Endothelial cell of umbilical vein (primary cell): ENCODE measurements at regions not wholly inside any gene's neighbourhood (a gene's known extent, or its start where the extent isn't known, plus 50 kb on each side); places are given as distances from the start of the nearest gene placed in this dataset.

Experiments used
- BruUV-seq: library from RNA; stranded (reverse); fragments of 400-500 nt; replicated peaks from 2 replicates; lab custom pipeline; 2021; lab: Mats Ljungman, UMichigan
- CTCF ChIA-PET: fragments of 300-600, 350-600 bp; sonication (Branson Sonifier 250); formaldehyde crosslinking; loops from one replicate; lab custom pipeline; 2021; ENCODE audit warnings: antibody characterized with exemption, inconsistent platforms; lab: Charles Lee
- POLR2A ChIA-PET: fragments of 300-600, 350-600 bp; sonication (Branson Sonifier 250); formaldehyde crosslinking; loops from one replicate; lab custom pipeline; 2021; ENCODE audit warnings: antibody characterized with exemption, inconsistent platforms; lab: Charles Lee
- DNase-seq: peaks from one replicate; pipeline ENCODE4 v3.0.0-alpha.2; 2011; ENCODE audit warnings: low read depth, low spot score
- FAIRE-seq: peaks from 2 replicates; lab custom pipeline; 2011; peaks lifted over from hg19 to GRCh38; lab: Jason Lieb, UNC
- H2AFZ ChIP-seq: 2 replicates; pipeline ENCODE4 v1.6.0; 2012; ENCODE audit warnings: low read depth, low read length, control low read depth, inconsistent platforms
- H3K27ac ChIP-seq: 2 replicates; pipeline ENCODE4 v1.5.1; 2011; ENCODE audit warnings: low read depth, mild to moderate bottlenecking, control low read depth, low read length, moderate library complexity; ENCODE audit not compliant: insufficient read depth
- H3K27me3 ChIP-seq, 2 experiments: 2 replicates each; pipeline versions ENCODE4 v1.6.0 to v1.6.1; 2011; ENCODE audit warnings: low read length in 2 of 2, mixed read lengths in 1 of 2; ENCODE audit not compliant: control insufficient read depth in 2 of 2, insufficient read depth in 2 of 2
- H3K36me3 ChIP-seq, 2 experiments: 2 replicates in 1 of 2; 3 replicates in 1 of 2; pipeline ENCODE4 v1.5.1; 2011; ENCODE audit warnings: low read length in 2 of 2, mild to moderate bottlenecking in 1 of 2, moderate library complexity in 1 of 2; ENCODE audit not compliant: control insufficient read depth in 2 of 2, insufficient read depth in 2 of 2; ENCODE audit errors: extremely low read depth in 1 of 2
- H3K4me1 ChIP-seq: 3 replicates; pipeline ENCODE4 v1.5.1; 2011; ENCODE audit warnings: mild to moderate bottlenecking, low read length; ENCODE audit not compliant: control insufficient read depth, insufficient read depth; ENCODE audit errors: extremely low read depth
- H3K4me2 ChIP-seq: 2 replicates; pipeline ENCODE4 v1.6.1; 2011; ENCODE audit warnings: low read length, control low read depth, mixed read lengths; ENCODE audit not compliant: insufficient read depth
- H3K4me3 ChIP-seq, 3 experiments: fragments of 200-600 bp in 1 of 3; sonication (generic), shearing (Covaris generic) in 1 of 3; replicated peaks in 1 of 3; 2 replicates each; pipeline ENCODE4 v1.5.1; 2011 to 2016; ENCODE audit warnings: control low read depth in 3 of 3, low read length in 3 of 3, mild to moderate bottlenecking in 2 of 3, inconsistent platforms in 1 of 3, low read depth in 1 of 3, moderate library complexity in 1 of 3; ENCODE audit not compliant: insufficient read depth in 1 of 3
- H3K79me2 ChIP-seq: 2 replicates; pipeline ENCODE4 v1.6.0; 2012; ENCODE audit warnings: low read length, inconsistent platforms; ENCODE audit not compliant: control insufficient read depth, insufficient read depth
- H3K9ac ChIP-seq: replicated peaks from 2 replicates; pipeline ENCODE3; 2011; ENCODE audit warnings: low read length, control low read depth; ENCODE audit not compliant: insufficient read depth; ENCODE audit errors: extremely low read depth
- H3K9me1 ChIP-seq: replicated peaks from 3 replicates; pipeline ENCODE4 v1.6.0; 2011; ENCODE audit warnings: mild to moderate bottlenecking, low read length; ENCODE audit not compliant: control insufficient read depth, insufficient read depth; ENCODE audit errors: extremely low read depth
- H3K9me3 ChIP-seq: replicated peaks from 2 replicates; pipeline ENCODE4 v1.5.1; 2012; ENCODE audit warnings: low read length, inconsistent platforms; ENCODE audit not compliant: control insufficient read depth, insufficient read depth
- H4K20me1 ChIP-seq: replicated peaks from 2 replicates; pipeline ENCODE3; 2011; ENCODE audit warnings: mild to moderate bottlenecking, low read length; ENCODE audit not compliant: control insufficient read depth, insufficient read depth; ENCODE audit errors: extremely low read depth
- CTCF ChIP-seq, 2 donors: IDR thresholded peaks; 1 replicate in 1 of 2; 2 replicates in 1 of 2; pipeline ENCODE4 v1.5.1; 2011; ENCODE audit warnings: low read length in 2 of 2, mild to moderate bottlenecking in 2 of 2, moderate library complexity in 2 of 2, control low read depth in 1 of 2, inconsistent platforms in 1 of 2, low read depth in 1 of 2; ENCODE audit not compliant: insufficient read depth in 1 of 2; ENCODE audit errors: extremely low read depth in 1 of 2
- EZH2 ChIP-seq: IDR thresholded peaks from 2 replicates; pipeline ENCODE4 v1.6.1; 2012; ENCODE audit warnings: borderline replicate concordance, low read depth, mild to moderate bottlenecking, moderate library complexity, low read length, inconsistent platforms; ENCODE audit not compliant: severe bottlenecking
- FOS ChIP-seq: IDR thresholded peaks from 2 replicates; pipeline ENCODE4 v1.6.1; 2011; ENCODE audit warnings: mild to moderate bottlenecking, low read length, moderate library complexity, borderline replicate concordance; ENCODE audit not compliant: insufficient read depth
- GATA2 ChIP-seq: IDR thresholded peaks from 2 replicates; pipeline ENCODE4 v1.7.0; 2011; ENCODE audit warnings: low read depth, mild to moderate bottlenecking, moderate library complexity, mixed read lengths, low read length; ENCODE audit not compliant: insufficient read length, insufficient read depth
- JUN ChIP-seq: IDR thresholded peaks from 2 replicates; pipeline ENCODE4 v1.6.1; 2011; ENCODE audit warnings: borderline replicate concordance, low read depth; ENCODE audit not compliant: insufficient read length, insufficient read depth
- MAX ChIP-seq: IDR thresholded peaks from 2 replicates; pipeline ENCODE4 v1.6.1; 2011; ENCODE audit not compliant: insufficient read depth, insufficient read length
- MYC ChIP-seq: IDR thresholded peaks from one replicate; pipeline ENCODE4 v1.6.1; 2011; ENCODE audit warnings: mild to moderate bottlenecking, low read depth, low read length
- POLR2A ChIP-seq: IDR thresholded peaks from 2 replicates; pipeline ENCODE4 v1.6.1; 2012; ENCODE audit warnings: low read depth, mild to moderate bottlenecking, control low read depth, low read length
- POLR2AphosphoS5 ChIP-seq: IDR thresholded peaks from 2 replicates; pipeline ENCODE4 v1.6.1; 2012; ENCODE audit warnings: low read depth, mild to moderate bottlenecking, control low read depth, low read length, moderate library complexity; ENCODE audit not compliant: insufficient read depth
- dilution Hi-C: fragments of 300-500 bp; cut with MboI; formaldehyde crosslinking; loops from one replicate; pipeline ENCODE4 v1.15.0; 2019; ENCODE audit warnings: low sequenced_read_pairs; ENCODE audit not compliant: extremely low pct_ligation_motif_present
- intact Hi-C: fragments of 100-400 bp; cut with micrococcal nuclease; formaldehyde crosslinking; loops from one replicate; pipeline ENCODE4 v1.10.0; 2022

GRCh38 chr4:79046016-79046592, 106.9 kb upstream of the PAQR3 start:
- ChIA-PET CTCF (no interaction called here), POLR2A (no interaction called here)
- Histone ChIP-seq H3K4me1 (no peaks in the 10 kb centered on the region), H3K36me3 (no peaks in the 10 kb centered on the region), H3K9me3 (no peaks in the 10 kb centered on the region), H3K4me3 (no peak overlapping the region), H3K27me3 (no peaks in the 10 kb centered on the region), H2AFZ (no peak overlapping the region), H4K20me1 (no peaks in the 10 kb centered on the region), H3K9ac (no peak overlapping the region), H3K4me2 (no peak overlapping the region), H3K79me2 (no peaks in the 10 kb centered on the region), H3K9me1 (no peaks in the 10 kb centered on the region), H3K27ac (no peak overlapping the region)
- no peak for DNase-seq
- no TSS peak for BruUV-seq
- intact Hi-C loops, result loop anchor here (10.0 kb wide), 1 partner anchor 1289 kb away; the partner anchor contains the start of gene CFAP299
- dilution Hi-C loops, result no loop called here
- FAIRE-seq, result no peak
- TF ChIP-seq POLR2A (no peak), GATA2 (no peak), POLR2AphosphoS5 (no peak), EZH2 (no peak), MAX (no peak), JUN (no peak), FOS (no peak), MYC (no peak), CTCF (IDR thresholded peaks at IDR 0.05; ENCODE audit: extremely low read depth in 1 of 2, insufficient read depth in 1 of 2, low read depth in 1 of 2, low read length in 2 of 2) (no peak)
